Right ventricle myocardium superior (tissue), 1 donor: ENCODE measurements at regions not wholly inside any gene's neighbourhood (a gene's known extent, or its start where the extent isn't known, plus 50 kb on each side); places are given as distances from the start of the nearest gene placed in this dataset.
A peak's percentile ranks its signal among the peaks of the same experiment; 100 is the strongest.
"Not testable (repeated sequence)": the region's sequence is repeated elsewhere in the genome, so short reads cannot be mapped to it uniquely, and the experiment has no call there.

ENCODE experiments used
- ATAC-seq: fragments of 200-7000 bp; cut with Tn5 transposase; one replicate; pipeline ENCODE4 v1.9.1; 2020; ENCODE audit warnings: mild to moderate bottlenecking; ENCODE audit not compliant: poor library complexity
- DNase-seq: peaks from one replicate; pipeline ENCODE4 v3.0.0-alpha.2; 2020
- intact Hi-C: fragments of 100-400 bp; cut with DNase I; formaldehyde crosslinking; loops from one replicate; pipeline ENCODE4 v1.11.2; 2022
- donor health status: DM: no; HTN: yes; CAD: no; lungs with severe emphysema.

DNA sequence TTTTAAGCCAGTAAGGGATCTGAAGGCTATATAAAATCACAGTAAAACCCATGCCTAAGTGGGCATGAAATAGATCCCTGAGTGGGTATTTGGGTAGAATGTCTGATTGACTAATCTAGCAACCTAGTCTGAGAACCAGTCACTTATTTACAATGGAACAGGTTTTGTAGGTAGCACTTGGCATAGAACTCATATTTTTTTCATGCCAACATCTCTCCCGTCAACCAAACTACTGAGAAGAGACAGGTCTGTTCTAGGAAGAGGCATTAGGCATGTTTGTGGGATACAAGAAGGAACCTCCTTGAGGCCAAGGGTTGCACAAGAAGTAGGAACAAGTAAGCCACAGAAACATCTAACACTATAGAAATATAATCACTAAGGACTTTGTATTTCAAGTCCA, 840.4 kb upstream of the TENM4 start:
- ATAC-seq (no peak), DNase-seq (no peak)
- intact Hi-C loops, result no loop called here

DNA sequence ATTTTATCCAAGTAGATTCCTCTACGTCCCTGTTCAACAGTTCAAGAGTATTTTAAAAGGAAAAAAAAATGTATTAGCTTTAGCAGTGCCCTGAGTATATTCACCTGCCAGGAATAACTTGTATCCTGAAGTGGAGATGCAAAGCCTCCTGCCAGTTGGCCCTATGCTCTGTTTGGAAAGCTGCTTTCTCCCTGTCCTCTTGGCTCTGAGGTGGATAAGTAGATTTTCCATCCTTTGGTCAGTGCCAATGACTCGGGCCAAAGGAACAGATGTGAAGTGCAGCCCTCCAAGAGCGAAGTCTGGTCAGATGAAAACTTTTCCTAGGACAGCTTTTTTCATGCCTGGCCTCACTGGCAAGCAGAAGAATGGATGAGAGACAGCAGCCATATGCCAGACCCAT, 839.9 kb upstream of the TENM4 start:
- intact Hi-C loops, result no loop called here
- DNase-seq (peak; percentile 33), ATAC-seq (peak; percentile 72)

DNA sequence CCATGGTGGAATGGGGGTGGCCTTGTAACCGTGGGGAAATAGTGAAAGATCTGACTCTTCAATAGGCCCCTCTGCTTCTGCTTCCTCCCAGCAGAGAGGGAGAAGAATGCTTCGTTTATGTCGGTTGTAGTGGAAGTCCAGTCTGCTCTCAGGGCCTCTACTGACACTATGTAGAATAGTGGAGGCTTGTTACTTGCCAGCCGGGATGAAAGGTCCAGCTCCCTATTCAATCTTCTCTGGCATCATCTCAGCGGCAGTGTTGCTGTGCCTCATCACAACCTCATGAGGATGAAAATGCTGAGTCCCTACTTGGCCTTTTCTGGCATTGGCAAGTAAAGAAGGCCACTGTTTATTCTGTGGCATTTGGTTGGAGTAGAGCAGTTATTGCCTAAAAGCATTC, 820.9 kb upstream of the TENM4 start:
- intact Hi-C loops, result no loop called here
- no peak for ATAC-seq
- DNase-seq, result no peak

GRCh38 chr11:80257319-80258015, 816.6 kb upstream of the TENM4 start:
- intact Hi-C loops, DNase-seq, ATAC-seq: not testable (repeated sequence)

- DNase-seq (no peak), ATAC-seq (no peak)
- intact Hi-C loops, result no loop called here
Observed at GRCh38 chr11:80255021-80255420, 814.2 kb upstream of the TENM4 start.

DNA sequence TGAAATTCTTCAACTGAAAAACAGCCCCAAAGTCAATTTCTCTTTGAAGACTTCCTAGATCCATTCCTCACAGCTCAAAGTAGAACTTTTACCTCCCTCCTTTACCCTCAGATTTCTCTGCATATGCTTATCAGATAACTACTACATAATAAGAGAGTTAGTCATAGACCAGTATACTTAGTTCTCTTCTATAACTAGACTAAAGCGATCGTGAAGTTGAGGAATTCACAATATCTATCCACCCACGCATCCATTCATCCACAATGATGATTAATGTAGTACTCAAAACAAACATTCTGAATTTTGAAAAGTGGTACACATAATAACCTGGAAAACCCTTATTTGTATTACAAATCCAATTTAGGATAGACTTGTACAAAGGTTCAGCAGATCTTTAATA, 800.9 kb upstream of the TENM4 start:
- intact Hi-C loops, result no loop called here
- no peak for ATAC-seq
- DNase-seq, result no peak

- no peak for DNase-seq
- no peak for ATAC-seq
- intact Hi-C loops, result no loop called here
Observed at GRCh38 chr11:80240245-80240644, 799.4 kb upstream of the TENM4 start.

GRCh38 chr11:80239217-80239616, 798.4 kb upstream of the TENM4 start:
- intact Hi-C loops, result no loop called here
- DNase-seq, result no peak
- no peak for ATAC-seq

GRCh38 chr11:80227915-80228314, 787.1 kb upstream of the TENM4 start:
- no peak for ATAC-seq

GRCh38 chr11:80214413-80214812, 773.6 kb upstream of the TENM4 start:
- DNase-seq (no peak), ATAC-seq (no peak)
- intact Hi-C loops, result no loop called here

More at GRCh38 chr11:80227915-80228314, 787.1 kb upstream of the TENM4 start:
- intact Hi-C loops, result no loop called here
- DNase-seq, result no peak

GRCh38 chr11:80211673-80212072, 770.8 kb upstream of the TENM4 start:
- intact Hi-C loops, result no loop called here
- DNase-seq (no peak), ATAC-seq (no peak)

- DNase-seq (no peak), ATAC-seq (no peak)
- intact Hi-C loops, result no loop called here
Observed at GRCh38 chr11:80204021-80204420, 763.2 kb upstream of the TENM4 start.

DNA sequence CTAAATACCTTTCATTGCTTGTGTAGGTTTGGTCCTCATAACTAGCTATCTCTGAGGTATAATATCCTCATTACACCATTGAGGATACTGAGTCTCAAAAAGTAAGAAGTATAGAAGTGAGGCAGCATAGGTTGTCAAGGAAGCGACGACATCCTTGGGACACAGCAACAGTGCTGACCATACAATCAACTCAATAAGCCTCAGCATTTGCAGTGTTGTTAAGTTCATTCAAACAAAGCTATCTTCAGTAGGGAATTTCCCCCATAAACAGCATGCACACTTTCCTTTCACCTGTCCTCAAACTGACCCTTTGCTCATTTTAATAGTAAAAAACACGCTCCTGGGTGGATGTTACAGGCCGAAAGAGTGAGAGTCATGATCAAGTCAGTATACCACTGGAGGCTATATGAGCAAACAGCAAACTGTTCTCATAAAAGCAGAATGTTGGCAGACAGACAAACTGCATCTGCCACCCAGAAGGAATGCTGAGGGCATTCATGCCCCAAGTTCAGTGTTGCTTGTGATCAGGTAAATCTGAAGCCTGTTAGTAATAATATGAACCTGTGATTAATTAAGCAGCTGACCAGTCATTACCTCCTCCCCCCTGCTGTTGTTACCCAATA, 756.2 kb upstream of the TENM4 start:
- ATAC-seq (no peak), DNase-seq (no peak)

GRCh38 chr11:80196041-80196440, 755.2 kb upstream of the TENM4 start:
- ATAC-seq, result no peak
- intact Hi-C loops, result no loop called here
- no peak for DNase-seq

More for the DNA sequence above, 756.2 kb upstream of the TENM4 start:
- intact Hi-C loops, result no loop called here

- DNase-seq, result no peak
- intact Hi-C loops, result no loop called here
- no peak for ATAC-seq
Observed at GRCh38 chr11:80194625-80195024, 753.8 kb upstream of the TENM4 start.

DNA sequence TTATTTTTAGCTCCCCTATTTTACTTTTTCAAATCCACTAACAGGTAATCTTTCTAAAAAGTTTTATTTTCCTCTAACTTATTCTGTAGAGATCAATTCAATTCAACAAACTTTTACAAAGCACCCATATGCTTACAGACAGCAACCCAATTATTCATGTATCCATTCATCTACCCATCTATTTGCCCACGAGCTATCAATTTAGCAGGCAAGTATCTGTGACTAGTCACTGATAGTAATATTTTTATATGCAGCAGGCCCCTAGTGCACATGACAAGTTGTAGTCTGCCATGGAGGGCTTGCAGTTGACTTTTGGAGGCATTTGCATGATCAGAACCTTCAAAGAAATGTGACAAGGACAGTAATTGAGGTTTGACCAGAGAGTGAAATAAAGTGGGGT, 753.2 kb upstream of the TENM4 start:
- ATAC-seq (no peak), DNase-seq (no peak)
- intact Hi-C loops, result no loop called here

- DNase-seq (no peak), ATAC-seq (no peak)
- intact Hi-C loops, result no loop called here
Observed at GRCh38 chr11:80188076-80188627, 747.3 kb upstream of the TENM4 start.

DNA sequence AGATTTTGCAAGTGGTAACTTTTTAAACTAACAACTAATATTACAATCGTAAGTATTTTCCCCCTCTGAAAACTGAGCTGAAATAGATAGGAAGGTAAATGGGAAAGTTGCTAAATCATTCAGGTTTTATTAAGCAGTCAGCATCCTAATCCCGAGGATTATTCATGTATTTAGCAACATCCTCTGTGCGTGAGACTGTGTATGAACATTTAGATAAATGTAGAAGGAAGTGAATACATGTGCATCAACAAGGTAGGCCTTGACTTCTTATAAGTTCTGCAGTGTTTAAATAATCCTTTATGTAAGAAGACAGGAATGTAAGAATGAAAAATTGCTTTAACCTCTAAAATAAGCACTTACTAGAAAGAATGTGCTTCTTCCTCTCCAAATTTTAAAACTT, 745.9 kb upstream of the TENM4 start:
- intact Hi-C loops, result no loop called here
- DNase-seq (no peak), ATAC-seq (no peak)

- DNase-seq (no peak), ATAC-seq (no peak)
- intact Hi-C loops, result no loop called here
Observed at GRCh38 chr11:80182901-80183300, 742.1 kb upstream of the TENM4 start.

DNA sequence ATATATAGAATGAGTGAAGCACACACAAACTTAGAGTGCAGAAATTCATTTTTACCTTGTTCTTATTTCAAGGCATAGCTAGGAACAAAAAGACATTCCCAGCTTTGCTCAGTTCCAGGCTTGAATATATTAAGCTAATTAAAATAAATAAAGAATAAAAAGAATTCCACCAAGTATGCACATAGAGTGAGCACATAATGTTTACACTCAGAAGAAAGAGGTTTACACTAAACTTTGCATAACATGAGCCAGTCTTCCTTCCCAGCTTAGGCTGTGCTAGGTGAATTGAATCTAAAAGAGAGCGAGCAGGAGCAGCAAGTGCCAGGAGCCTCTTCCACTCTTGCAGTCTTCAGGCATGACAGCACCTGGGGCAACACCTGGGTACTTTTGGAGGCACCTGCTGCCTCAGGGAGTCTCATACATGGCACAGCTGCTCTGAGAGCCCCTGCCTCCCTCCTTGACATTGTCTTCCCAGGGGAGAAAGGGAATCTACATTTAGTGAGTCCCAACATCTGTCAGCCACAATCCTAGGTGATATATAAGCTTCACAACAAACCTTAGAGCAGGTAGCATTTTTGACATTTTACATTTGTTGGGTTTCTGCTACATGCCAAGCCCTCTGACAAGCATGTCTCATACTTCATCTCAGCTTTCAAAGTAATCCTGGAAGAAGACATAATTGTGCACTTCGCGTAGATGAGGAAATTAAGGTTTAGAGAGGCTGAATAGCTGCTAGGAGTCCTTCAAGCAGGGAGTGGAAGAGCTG, 732.7 kb upstream of the TENM4 start:
- ATAC-seq (no peak), DNase-seq (no peak)
- intact Hi-C loops, result no loop called here
